Frontal cortex (tissue), 3 donors: ENCODE measurements at regions not wholly inside any gene's neighbourhood (a gene's known extent, or its start where the extent isn't known, plus 50 kb on each side); places are given as distances from the start of the nearest gene placed in this dataset.
"Not testable (repeated sequence)": the region's sequence is repeated elsewhere in the genome, so short reads cannot be mapped to it uniquely, and the experiment has no call there.

ENCODE experiments used
- DNase-seq, 2 donors: peaks; one replicate each; pipeline ENCODE4 v3.0.0; 2012; ENCODE audit warnings: low spot score in 2 of 2
- FAIRE-seq: peaks from 2 replicates; lab custom pipeline; 2012; peaks lifted over from hg19 to GRCh38; lab: Jason Lieb, UNC
- donor health status: control.
- donor health status: control.
- donor health status: control.

- no peak for FAIRE-seq
- no peak for DNase-seq
Observed at GRCh38 chr3:18585004-18585968, 160.1 kb upstream of the SATB1 start.

GRCh38 chr3:18580268-18580667 lies 155.1 kb upstream of the SATB1 start:
- FAIRE-seq (no peak), DNase-seq (no peak)

DNA sequence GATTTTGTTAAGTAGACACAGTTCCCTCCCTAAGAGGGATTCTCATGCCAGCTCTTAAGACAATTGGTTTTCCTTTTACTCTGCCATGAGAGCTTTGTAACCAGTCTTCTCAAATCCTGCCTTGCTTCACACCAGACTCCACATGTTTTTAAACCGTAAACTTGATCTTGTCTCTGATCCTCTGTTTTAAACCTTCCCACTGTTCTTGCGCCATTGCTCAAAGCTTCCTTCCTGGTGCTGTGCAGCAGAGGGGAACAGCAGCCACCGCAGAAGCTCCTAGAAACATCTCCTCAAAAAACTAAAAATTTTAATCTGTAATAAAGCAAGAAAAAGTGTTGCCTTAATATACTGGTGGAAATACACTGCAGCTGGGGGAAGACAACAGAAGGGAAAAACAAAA lies 154.5 kb upstream of the SATB1 start:
- DNase-seq (no peak), FAIRE-seq (no peak)

DNA sequence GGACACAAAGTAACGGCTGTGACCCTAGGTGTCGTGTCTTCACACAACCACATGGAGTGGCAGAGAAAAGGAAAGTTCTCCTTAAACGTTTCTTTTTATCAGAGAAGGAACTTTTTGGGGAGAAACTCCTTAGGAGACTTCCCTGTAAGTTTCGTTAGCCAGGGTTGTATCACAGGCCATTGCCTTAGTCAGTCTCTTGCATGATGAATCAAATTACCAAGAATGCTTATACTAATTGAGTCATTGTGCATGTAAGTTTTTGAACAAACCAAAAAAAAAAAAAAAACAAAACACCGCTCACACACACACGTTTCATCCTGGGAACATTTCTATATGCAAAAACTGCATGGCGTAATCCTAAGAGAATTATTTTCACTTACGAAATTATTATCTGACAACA lies 150.4 kb upstream of the SATB1 start:
- DNase-seq (no peak), FAIRE-seq (no peak)

DNA sequence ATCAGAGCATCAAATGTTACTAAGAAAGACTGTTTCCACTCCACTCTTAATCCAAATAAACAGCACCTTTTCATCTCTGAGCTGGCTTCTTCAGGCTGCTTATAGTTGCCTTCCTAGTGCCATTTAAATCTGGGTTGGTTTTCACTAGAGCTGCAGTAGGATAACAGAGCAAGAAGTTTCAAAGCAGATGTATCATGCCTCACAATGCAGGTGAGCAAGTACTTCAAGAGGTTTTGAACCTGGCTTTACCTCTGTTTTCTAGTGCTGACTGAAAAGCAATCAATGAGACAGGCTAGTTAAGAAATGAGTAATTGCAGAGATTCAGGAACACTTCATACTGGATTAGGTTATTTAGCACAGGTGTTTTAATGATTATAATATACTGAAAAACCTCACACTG lies 147.7 kb upstream of the SATB1 start:
- FAIRE-seq: no peak
- no peak for DNase-seq

DNA sequence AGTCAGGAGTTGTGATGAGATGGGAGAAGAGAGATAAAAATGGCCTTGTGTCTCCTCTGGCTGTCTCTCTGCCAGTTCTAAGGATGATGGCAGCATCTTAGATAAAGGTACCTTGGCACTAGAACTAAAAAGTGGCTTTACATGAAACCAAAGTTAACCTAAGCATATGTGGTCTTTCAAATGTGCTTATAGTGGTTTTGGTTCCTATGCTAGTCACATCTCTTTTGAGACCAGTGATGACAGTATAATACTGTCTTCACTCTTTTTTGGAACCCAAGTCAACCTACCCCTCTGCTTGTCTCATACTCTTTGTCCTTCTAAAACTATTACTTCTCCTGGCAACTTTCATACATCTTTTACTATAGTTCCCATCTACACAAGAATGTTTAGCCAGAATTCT lies 142.2 kb upstream of the SATB1 start:
- DNase-seq: no peak

GRCh38 chr3:18562364-18563154 lies 137.4 kb upstream of the SATB1 start:
- FAIRE-seq: no peak

More for the DNA sequence above, 142.2 kb upstream of the SATB1 start:
- FAIRE-seq: no peak

GRCh38 chr3:18559331-18559842 lies 134.2 kb upstream of the SATB1 start:
- DNase-seq (no peak), FAIRE-seq (no peak)

More at GRCh38 chr3:18562364-18563154, 137.4 kb upstream of the SATB1 start:
- DNase-seq: no peak

- DNase-seq (no peak), FAIRE-seq (no peak)
Observed at GRCh38 chr3:18558507-18558906, 133.4 kb upstream of the SATB1 start.

DNA sequence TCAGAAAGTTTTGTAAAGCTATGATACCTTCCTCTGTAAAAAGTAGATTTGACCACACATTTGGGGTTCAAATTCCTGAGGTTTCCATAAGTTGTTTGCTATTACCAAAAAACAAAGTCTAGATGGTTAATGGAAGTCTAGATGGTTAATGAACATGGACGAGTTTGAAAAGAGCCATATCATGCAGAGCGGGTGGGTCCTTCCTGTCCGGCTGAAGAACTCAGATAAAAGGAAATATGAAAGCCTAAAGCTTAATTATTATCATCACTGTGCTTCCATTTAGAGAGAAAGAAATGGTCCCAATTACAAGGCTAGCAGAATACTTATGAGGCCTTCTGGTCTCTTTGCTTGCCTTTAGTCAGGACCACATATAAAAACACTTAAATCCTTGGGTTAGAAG lies 132.1 kb upstream of the SATB1 start:
- DNase-seq: no peak
- FAIRE-seq: no peak

DNA sequence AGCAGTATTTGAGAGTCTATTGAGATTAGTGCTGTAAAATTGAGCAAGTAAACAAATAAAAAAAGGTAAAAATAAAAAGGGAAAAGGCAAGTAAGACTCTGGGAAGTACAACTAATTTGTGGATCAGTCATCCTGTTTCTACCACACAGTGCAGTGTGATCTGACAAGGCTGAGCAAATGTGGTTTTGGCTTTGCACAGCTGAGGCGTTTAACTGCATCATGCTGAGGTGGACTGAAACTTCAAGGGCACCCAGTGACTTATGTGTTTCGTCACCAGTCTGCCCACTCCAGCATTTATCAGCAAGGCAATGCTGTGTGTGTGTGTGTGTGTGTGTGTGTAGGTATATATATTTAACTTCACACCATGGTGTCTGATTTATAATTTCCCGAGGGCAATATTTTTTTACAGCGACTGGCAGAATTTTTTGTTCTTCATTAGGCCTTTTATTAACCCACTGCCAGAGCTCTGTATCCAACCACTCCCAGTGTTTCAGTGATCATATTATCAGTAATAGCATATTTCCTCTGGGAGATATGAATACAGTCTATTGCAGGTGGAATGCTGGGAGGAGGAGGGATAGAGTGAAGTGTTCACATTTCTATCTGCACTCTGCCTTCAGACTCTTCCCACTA lies 131.5 kb upstream of the SATB1 start:
- DNase-seq: no peak
- FAIRE-seq: no peak

DNA sequence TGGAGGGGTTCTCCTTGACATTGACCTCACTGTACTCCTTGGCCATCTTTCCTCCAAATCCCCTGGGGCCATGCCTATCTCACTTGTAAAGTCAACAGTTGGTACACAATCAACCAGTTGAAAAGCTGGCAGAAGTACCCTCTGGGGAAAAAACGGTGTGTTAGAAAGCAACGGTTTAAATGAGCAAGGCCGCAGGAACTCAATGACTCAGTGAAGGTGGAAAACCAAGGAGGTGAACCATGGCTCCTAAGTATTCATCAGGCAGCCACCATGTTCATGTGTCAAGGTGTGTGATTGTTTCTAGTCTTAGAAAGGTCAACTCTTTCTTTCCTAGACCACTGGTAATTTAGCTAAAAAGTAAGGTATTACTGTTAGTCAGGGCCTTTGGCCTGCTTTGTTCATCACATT lies 130.9 kb upstream of the SATB1 start:
- no peak for FAIRE-seq
- no peak for DNase-seq

GRCh38 chr3:18552579-18553105 lies 127.5 kb upstream of the SATB1 start:
- not testable (repeated sequence) for DNase-seq, FAIRE-seq

DNA sequence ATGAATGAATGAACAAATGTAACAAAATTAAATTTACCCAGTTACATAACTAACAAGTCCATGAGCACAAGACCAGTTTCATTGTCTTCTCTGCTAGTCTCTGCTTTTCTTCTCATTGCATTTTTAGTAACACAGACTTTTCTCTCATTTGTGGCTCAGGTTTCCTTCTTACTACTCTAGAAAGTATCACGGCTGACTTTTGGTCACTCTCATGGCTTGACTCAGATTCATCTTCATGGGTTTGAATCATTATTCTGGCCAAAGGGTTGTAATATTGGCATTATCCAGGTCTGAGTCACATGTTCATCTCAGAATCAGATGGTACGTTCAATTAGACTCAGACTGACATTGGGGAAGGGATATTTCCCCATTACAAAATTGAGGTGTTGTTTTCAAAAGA lies 121.5 kb upstream of the SATB1 start:
- DNase-seq: no peak
- no peak for FAIRE-seq

DNA sequence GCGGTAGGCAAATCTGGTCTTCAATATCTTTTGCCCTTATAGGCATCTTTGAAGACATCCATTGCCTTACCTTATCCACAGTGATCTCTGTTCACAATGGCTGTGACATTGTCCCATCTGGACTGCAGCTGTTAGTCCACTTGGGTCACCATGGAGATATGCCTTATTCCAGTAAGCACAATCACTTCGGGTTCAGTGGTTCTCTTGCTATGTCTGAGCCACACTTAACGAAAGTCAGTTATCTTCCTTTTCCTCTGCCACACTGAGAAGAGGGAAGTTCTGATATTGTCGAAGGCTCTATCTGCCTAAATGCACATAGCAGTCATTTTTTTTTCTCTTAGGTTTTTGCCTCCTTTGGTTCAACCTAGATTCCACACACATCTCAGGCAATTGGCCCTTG lies 119.0 kb upstream of the SATB1 start:
- DNase-seq: no peak
- no peak for FAIRE-seq

- FAIRE-seq: no peak
- DNase-seq: no peak
Observed at GRCh38 chr3:18538463-18539230, 113.5 kb upstream of the SATB1 start.

DNA sequence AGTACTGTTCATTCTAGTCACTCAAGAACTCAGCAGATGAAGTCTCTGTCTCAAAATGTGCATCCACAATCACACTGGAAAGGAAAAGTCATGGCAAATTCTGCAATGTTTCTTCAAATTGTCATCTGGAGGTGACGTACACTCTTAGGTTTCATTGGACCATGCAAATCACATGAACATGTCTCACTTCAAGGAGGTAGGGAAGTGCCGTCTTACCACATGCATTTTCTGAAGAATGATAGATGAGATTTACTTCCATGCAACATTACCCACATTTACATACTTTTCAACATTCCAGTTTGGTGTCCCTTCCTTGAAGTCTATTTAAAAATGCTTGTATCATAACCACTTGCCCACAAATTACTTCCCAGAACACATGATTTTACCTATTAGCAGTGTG lies 107.9 kb upstream of the SATB1 start:
- DNase-seq: no peak
- FAIRE-seq: no peak

DNA sequence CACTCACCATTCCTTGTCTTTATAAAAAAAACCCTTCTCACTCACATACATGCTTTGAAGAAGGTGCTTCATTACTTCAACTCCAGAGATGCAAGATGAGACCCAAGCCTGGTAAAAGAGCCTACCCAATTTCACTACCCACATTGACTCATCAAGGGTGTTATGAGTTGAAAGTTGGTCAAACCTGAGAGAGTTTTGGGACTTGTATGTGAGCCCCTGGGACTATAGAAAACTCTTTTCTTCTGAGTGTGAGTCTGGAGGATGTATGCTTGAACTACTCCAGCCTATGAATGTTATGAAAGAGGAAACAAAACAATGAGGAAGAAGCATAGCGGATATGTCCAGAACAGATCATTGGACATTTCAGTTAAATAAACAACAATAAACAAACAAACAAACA lies 106.5 kb upstream of the SATB1 start:
- FAIRE-seq: no peak
- DNase-seq: no peak

DNA sequence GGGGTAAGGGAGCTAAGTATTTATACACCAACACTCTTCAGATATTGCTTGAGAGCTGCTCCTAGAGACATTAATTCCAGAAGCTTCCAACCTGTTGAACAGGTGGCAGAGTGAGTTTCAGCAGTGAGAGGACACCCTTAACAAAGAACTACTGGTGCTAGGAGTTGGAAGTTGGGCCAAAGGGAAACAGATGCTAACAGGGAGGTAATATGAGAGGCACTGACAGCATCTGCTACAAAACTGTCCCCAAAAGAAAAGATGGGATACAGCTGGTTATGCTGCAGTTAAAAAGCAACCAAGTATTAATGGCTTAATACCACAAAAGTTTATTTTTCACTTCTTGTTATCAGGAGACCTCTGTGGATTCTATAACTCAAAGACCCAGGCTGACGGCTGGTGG lies 104.5 kb upstream of the SATB1 start:
- no peak for DNase-seq
- no peak for FAIRE-seq
